GM19463 (cell line): ENCODE measurements at regions not wholly inside any gene's neighbourhood (a gene's known extent, or its start where the extent isn't known, plus 50 kb on each side); places are given as distances from the start of the nearest gene placed in this dataset.
"Not testable (repeated sequence)": the region's sequence is repeated elsewhere in the genome, so short reads cannot be mapped to it uniquely, and the experiment has no call there.

Source experiments
- ATAC-seq: cut with Tn5 transposase; IDR thresholded peaks from one replicate; pipeline ENCODE4 v1.9.1; 2021; ENCODE audit warnings: mild to moderate bottlenecking, moderate library complexity; ENCODE audit not compliant: unreplicated experiment

DNA sequence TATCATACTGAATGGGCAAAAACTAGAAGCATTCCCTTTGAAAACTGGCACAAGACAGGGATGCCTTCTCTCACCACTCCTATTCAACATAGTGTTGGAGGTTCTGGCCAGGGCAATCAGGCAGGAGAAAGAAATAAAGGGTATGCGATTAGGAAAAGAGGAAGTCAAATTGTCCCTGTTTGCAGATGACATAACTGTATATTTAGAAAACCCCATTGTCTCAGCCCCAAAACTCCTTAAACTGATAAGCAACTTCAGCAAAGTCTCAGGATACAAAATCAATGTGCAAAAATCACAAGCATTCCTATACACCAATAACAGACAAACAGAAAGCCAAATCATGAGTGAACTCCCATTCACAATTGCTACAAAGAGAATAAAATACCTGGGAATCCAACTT lies 52.5 kb upstream of the CCDC71L start:
- not testable (repeated sequence) for ATAC-seq

DNA sequence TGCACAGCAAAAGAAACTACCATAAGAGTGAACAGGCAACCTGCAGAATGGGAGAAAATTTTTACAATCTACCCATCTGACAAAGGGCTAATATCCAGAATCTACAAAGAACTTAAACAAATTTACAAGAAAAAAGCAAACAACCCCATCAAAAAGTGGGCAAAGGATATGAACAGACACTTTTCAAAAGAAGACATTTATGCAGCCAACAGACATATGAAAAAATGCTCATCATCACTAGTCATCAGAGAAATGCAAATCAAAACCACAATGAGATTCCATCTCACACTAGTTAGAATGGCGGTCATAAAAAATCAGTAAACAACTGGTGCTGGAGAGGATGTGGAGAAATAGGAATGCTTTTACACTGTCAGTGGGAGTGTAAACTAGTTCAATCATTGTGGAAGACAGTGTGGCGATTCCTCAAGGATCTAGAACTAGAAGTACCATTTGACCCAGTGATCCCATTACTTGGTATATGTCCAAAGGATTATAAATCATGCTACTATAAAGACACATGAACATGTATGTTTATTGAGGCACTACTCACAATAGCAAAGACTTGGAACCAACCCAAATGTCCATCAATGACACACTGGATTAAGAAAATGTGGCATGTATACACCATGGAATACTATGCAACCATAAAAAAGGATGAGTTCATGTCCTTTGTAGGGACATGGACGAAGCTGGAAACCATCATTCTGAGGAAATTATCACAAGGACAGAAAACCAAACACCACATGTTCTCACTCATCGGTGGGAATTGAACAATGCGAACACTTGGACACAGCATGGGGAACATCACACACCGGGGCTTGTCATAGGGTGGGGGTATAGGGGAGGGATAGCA lies 53.9 kb upstream of the CCDC71L start:
- not testable (repeated sequence) for ATAC-seq

DNA sequence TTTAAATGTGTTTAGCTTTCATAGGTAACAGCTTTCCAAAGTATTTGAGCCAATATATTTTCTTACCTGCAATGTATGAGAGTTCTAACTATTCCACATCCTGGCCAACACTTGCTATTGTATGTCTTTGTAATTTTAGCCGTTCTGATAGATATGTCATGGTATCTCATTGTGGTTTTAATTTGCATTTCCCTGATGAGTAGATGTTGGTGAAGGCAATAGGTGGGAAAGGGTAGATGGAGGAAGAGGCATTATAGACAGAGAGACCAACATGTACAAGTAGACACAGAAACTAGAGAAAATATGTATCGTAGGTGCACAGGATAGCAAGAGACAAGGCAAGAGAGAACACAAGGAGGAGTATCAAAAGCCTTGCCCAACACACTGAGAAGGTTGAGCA lies 54.8 kb upstream of the CCDC71L start:
- no peak for ATAC-seq

DNA sequence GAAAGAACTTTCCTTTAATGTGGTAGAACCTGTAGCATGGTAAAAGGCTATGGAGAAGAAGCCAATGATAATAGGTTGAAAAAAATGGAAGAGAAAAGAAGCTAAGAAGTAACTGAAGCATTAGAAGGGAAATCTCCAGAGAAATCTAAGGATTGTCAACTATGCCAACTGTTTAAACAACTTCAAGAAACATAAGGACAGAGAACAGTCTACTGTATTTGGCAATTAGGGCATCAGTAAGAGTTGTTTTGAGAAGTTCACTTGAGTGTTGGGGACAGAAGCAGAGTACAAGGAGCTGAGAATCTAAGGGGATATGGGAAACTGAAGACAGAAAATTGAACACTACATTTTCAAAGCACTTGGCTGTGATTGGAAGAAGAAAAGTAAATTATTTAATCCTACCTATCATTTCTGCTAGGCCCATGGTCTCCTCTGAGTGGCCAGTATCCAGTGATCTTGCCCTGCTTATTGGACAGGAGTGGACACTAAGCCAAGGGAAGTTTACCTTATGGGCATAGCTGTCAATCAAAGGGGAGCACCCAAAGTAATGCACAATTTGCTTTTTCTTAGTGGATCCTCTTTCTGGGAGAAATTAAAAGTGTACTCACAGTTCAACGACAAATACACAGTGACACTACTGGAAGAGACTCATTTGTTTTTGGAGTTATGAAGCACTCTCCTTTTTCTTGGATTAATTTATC lies 56.4 kb upstream of the CCDC71L start:
- ATAC-seq = no peak

DNA sequence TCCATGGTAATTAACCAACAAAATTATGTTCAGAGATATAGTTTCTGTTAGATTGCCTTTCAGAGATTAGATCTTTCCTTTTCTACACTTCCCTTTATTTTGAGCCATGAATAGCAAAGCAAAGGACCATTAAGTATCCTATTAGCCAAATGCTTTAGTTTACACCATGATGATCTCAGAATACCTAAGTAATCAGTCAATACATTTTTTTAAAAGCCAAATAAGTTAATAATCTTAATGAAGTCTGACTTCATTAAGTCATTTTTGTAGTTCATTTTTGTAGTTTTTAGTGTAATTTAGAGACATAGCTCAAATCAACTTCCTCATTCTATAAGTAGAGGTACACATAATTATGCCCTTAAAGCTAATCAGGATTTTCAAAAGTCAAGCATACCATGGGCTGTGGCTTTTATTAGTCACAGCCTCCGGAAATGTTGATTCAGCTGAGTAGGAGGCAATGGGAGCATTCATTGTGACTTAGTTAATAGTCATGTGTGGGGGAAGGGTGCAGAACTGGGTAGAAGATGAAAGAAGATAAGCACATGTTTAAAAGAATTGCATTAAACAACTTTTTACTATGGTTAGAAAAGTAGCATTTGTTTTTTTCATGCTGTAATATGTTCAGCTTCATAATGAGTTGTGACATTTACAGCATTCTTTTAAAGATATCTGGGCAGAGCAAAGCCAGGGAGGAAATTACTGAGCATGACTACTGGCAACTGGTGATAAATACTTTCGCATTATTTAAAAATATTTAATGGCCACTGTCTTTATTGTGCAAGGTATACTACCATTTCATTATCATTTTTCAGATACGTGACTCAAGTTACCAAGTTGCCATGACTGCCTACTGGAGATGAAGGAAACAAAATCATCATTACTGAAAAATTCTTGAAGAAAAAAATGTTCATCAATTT lies 57.3 kb upstream of the CCDC71L start:
- peak; percentile 88 for ATAC-seq

DNA sequence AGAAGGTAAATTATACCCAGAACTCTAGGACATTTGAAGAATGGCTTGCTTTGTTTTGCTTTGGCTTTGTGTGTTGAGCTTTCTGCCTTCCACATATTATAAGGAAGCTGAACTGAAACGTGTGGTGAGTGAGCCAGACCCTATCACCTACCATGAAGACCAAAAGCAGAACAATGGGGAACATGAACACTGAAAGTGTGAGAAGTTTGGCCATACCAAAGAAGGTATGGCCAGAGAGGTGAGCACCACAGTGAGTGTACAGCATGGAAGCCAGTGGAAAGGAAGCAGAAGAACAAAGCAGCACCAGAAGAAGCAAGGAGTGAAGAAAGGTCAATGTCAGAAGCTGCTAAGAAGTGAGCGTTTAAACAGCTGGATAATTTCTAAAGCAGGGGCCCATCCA lies 59.7 kb upstream of the CCDC71L start:
- ATAC-seq = peak; percentile 55

DNA sequence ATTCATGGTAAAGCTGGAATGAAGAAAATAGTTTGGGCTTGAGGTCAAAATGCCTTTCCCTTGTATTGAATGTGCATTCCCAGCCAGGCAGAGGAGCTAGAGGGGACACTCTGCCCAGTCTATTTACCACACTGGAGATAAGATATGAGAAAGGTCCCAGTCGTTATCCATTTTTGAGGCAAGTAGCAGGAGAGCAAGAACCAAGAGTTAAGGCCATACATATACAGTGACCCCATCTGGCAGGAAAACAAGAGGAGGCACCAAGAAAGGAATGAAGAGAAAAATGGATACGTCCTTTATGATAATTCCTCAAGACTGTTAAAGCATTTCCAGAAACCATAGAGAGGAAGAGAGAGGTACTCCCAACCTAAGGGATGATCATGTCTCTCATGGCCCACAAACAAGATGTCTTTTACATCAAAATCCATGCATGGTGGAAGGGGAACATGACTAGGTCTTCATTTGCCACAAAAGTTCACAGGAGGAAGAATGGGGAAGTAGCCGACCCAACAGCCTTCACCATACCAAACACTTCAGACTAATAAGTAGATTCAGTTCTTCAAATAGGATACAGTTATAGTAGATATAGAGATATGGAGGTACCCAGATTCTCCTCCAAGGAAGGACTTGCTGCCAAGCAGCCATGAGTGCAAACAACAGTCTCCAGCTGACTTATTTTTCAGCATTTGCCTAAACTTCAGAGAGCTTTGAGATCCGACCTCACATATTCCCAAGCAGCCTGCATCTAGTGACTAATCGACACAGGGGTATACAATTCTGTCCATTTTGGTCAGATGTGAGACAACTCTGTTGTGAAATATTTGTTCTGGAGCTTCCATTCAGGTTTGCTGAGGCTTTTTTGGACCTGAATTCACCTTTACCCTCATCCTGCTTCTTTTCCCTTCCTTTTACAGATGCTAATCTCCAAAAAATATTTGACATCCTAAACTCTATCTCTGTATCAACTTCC lies 61.1 kb upstream of the CCDC71L start:
- ATAC-seq = no peak

DNA sequence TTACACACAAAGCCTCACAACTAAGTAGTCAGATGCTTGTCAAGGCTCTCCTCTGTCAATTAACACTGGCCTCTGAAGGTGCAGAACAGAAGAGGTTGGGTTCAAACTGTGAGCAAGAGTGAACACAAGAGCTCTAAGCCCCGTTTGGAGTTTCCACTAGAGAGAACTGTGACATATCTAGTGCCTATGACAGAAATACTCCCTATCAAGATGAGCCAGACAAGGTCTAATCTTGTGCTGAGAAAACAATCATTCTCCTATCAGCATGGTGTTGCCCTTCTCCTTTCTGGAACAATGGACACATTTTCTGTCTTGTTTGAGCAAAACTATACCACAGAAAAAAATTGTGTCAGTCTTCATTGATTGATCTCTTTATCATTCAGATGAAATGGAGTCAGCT lies 62.4 kb upstream of the CCDC71L start:
- ATAC-seq = no peak

DNA sequence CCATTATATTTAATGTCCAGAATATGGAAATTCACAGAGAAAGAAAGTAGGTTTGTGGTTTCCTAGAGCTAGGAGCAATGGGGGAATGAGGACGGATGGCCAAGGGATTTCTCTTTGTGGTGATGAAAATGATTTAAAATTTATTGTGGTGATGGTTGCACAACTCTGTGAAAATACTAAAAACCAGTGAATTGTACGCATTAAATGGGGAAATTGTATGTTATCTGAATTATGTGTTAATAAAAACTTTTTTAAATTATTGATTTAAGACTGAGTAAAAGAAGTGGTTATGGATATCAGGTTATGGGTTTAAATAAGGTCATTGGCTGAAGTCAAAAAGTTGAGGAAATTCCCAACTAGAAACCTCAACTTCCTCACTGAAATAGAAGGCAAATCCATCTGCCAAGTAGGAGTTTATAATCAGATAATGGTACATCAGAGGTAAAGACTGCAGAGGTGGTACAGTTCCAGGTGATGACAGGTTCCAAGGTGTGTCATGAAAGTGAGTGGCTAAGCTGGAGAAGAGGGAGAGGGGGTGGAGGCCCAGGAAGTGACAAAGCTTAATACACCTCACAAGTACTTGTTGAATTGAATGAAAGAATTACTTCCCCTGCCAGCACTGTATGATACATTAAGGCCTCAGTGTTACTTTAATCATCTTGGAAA lies 68.9 kb upstream of the CCDC71L start:
- no peak for ATAC-seq

DNA sequence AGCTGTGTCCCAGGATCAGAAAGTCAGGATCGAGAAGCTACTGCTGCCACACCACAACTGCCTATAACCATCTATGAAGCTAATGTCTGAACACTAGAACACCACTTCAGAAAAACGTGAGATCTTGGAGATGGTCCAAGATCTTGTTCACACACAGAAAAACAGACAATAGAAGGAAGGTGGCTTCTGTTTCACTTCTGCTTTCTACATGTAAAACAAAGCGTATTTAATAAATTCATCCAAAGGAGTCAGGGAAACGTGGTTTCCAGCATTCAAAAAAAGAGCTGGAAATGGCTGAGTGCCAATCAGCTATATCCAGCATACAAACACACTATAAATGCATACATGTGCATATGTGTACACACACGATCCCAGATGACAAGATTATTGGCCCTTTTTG lies 70.2 kb upstream of the CCDC71L start:
- peak; percentile 91 for ATAC-seq

DNA sequence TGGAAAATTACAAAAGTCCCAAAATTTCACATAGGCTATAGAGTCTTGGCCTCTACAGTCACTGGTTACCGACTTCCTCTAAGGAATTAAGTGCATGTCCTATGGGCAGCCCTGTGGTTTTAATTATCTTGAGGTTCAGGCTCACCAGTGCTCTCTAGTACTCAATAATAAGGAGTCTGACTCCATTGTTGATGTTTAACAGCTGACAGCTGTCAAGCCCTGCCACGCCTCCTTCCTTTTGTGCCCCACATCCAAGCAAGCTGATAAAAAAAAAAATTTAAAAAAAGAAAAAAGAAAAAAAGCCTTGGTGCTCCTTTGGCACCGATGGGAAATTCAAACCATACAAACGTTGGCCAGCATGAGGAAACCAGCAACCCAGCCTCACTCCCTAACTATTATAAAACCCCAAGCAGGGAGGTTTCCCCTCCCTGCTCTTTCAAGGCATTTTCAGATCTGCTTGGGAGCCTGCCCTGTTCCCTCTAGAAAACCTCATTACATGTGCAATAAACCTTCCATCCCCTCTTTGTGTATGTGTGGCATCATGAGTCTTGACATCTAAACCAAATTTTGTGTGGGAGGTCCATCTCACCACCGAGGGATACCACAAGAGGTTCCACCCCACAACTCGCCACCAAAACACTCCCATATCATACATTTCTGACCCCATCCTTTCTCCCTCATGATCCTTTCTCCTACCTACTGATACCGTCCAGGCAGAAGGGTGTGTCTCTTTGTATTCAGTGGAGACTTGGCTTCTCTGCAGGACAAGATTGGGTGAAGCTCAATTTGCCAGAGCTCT lies 70.9 kb upstream of the CCDC71L start:
- no peak for ATAC-seq

DNA sequence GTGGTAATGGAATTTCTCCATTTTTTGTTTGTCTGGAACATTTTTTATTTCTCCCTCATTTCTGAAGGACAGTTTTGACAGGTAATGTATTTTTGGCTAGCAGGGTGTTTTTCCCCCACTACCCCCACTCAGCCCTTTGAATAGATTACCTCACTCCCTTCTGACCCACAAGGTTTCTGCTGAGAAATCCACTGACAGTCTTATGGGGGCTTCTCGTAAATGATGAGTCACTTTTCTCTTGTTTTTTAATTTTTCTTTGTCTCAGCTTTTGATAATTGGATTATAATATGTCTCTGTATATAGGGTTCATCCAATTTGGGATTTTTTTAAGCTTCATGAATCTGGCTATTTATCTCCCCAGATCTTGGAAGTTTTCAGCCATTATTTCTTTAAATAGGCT lies 74.7 kb upstream of the CCDC71L start:
- ATAC-seq = no peak

DNA sequence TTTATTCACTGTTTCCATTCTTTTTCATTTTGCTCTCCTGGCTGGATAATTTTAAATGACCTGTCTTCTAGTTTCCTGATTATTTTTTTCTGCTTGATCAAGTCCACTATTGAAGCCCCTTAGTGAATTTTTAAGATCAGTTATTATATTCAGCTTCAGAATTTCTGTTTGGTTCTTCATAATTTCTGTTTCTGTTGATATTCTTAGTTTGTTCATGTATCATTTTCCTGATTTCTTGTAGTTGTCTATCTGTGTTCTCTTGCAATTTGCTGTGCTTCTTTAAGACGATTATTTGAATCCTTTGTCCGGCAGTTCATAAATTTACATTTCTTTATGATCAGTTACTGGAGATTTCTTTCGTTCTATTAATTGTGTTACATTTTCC lies 75.2 kb upstream of the CCDC71L start:
- ATAC-seq = no peak

DNA sequence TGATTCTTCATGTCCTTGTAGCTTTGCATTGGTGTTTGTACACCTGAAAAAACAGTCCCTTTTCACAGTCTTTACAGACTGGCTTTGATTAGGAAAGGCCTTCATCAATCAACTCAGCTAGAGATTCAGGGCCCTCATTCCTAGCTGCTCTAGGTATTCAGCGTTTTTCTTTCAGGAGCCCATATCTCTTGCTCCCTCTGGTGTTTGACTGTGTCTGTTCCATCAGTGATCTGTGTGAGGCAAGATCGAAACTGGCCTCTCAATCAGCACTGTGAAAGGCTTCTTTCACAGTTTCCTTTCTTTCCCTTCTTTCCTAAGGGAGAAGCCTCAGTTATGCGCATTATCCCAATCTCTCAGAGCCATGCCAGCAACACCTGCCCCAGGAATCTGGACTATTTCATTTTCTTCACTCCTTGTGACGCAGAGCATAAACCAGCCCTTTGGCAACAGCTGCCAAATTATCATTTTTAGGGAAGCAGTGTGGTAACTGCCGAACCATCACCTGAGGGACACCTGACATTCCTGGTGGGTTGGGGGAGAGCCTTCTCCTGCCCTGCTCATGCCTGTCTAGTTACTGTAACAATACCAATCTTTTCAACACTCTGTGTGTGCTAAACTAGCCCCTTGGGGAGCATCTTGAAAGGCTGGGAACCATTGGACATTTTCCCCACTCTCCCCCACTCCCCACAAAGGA lies 75.7 kb upstream of the CCDC71L start:
- ATAC-seq = peak; percentile 92

DNA sequence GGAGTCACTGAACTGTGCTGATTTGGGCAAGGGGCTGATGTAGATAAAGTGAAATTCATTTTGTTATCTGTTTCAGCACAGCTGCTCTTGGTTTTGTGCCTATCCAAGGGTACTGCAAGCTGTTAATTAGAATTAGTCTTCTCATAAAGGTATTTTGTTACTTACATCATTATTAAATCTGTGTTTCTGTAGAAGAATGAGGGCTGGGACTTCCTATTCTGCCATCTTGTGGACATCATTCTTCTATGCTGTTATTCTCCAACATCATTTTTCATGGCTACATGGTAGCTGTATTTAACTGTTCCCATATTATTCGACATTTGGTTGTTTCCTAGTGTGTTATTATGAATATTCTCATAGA lies 76.2 kb upstream of the CCDC71L start:
- no peak for ATAC-seq

DNA sequence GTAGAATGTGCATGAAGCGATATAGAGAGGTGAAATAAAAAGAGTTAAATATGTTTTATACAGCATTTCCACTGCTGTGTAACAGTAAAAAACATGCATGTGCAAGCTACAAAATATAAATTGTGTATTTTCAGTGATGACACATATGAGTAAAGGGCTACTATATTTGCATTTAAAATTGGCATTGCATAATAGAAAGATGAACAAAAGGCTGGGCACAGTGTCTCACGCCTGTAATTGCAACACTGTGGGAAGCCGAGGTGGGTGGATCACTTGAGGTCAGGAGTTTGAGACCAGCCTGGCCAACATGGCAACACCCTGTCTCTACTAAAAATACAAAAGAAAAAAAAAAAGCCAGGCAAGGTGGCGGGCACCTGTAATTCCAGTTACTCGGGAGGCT lies 79.8 kb upstream of the CCDC71L start:
- ATAC-seq = no peak

DNA sequence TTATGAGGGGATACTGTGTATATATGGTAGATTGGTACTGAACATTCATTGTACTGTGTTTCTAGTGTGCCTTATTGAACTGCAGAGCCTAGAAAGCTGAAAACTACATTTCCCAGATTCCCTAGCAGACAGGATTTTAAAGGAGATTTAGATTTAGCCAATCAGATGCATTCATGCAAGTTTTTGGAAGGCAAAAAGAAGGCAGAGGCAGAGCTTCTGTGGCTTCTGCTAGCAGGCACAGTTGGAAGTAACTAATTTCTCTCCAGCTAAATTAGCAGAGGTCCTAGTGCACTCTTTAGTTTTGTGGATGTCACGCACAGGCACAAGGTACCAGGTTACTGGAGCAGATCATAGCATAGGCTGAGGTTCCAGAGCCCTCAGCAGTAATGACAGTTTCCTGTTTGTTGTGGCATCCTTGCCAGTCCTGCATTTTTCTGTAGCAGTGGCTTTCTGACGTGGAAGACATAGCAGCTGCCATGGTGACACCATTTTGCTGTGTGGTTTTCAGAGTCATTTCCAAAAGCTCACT lies 83.7 kb upstream of the CCDC71L start:
- ATAC-seq = no peak

DNA sequence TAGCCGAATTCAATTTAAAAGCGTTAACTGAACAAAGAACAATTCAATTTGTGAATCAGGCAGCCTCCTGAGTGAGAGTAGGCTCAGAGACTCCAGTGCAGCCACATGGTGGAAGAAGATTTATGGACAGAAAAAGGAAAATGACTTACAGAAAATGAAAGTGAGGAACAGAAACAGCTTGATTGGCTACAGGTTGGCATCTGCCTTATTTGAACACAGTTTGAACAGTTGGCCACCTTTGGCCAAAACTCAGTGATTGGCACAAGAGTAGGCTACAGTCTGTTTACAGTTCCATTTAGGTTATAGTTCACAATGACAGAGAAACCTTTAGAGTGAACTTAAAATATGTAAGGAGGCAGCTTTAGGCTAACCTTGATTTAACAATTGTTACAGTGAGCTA lies 86.3 kb upstream of the CCDC71L start:
- not testable (repeated sequence) for ATAC-seq
